Bronchial epithelial cell (primary cell): ENCODE measurements at regions not wholly inside any gene's neighbourhood (a gene's known extent, or its start where the extent isn't known, plus 50 kb on each side); places are given as distances from the start of the nearest gene placed in this dataset.

Experiments
- DNase-seq: peaks from one replicate; pipeline ENCODE4 v3.0.0-alpha.2; 2010; ENCODE audit warnings: low read depth
- FAIRE-seq: peaks from 2 replicates; lab custom pipeline; 2011; peaks lifted over from hg19 to GRCh38; lab: Jason Lieb, UNC
- H3K27me3 ChIP-seq: 2 replicates; pipeline ENCODE4 v1.5.1; 2011; ENCODE audit warnings: low read length; ENCODE audit not compliant: control insufficient read depth, insufficient read depth
- H3K36me3 ChIP-seq: 2 replicates; pipeline ENCODE4 v1.5.1; 2011; ENCODE audit warnings: low read length; ENCODE audit not compliant: control insufficient read depth, insufficient read depth
- H3K4me3 ChIP-seq: 2 replicates; pipeline ENCODE4 v1.5.1; 2011; ENCODE audit warnings: mild to moderate bottlenecking, low read depth, low read length, control low read depth
- TF ChIP-seq, protein P1 (sequence below): IDR thresholded peaks from 2 replicates; pipeline ENCODE4 v1.5.1; 2011; ENCODE audit warnings: mild to moderate bottlenecking, moderate library complexity, low read length, control low read depth, inconsistent platforms; ENCODE audit not compliant: insufficient read depth, severe bottlenecking

DNA sequence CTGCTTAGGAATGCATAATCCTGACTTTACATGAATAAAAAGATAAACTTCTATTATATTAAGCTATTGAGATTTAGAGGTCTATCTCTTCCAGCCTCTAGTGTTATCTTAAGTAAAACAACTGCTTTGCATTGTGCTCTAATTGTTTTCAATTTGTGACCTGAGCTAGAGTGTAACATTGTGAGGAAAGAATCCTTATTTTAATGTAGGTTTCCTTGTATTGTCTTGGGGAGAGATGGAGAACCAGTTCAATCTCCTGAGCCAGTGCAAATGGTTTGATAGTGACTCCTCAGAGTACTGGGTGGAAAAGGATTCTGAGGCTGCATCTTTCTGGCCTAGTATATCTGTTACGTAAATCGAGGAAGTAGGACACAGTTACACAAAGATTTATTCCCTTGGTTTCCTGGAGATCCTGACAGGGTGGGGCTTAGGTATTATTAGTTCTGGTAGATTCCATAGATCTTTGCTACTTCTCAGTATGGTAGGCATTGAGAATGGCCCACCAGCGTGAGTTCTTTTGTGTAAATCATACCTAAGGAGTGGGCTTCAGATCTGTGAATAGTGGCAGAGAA lies 683.5 kb upstream of the CCDC179 start:
- H3K36me3 ChIP-seq, result no peaks in the 10 kb centered on the region
- FAIRE-seq (no peak), DNase-seq (no peak)
- H3K27me3 ChIP-seq, result no peaks in the 10 kb centered on the region
- TF ChIP-seq, protein P1, sequence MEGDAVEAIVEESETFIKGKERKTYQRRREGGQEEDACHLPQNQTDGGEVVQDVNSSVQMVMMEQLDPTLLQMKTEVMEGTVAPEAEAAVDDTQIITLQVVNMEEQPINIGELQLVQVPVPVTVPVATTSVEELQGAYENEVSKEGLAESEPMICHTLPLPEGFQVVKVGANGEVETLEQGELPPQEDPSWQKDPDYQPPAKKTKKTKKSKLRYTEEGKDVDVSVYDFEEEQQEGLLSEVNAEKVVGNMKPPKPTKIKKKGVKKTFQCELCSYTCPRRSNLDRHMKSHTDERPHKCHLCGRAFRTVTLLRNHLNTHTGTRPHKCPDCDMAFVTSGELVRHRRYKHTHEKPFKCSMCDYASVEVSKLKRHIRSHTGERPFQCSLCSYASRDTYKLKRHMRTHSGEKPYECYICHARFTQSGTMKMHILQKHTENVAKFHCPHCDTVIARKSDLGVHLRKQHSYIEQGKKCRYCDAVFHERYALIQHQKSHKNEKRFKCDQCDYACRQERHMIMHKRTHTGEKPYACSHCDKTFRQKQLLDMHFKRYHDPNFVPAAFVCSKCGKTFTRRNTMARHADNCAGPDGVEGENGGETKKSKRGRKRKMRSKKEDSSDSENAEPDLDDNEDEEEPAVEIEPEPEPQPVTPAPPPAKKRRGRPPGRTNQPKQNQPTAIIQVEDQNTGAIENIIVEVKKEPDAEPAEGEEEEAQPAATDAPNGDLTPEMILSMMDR, result no peak
- H3K4me3 ChIP-seq, result no peak overlapping the region

DNA sequence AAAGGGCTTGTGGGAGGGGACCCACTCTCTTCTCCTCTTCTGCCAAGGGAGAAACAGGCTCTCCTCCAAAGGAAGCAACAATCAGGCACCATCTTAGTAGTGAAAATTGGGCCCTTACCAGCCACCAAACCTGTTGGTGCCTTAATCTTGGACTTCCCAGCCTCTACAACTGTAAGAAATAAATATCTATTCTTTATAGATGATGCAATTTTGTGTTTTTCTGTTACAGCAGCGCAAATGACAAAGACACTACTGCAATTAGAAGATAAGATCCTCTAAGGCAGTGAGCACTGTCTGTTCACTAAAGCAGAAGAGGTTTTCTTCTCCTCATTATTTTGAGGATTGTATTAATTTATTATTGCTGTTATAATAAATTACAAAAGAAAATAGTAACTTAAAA lies 691.4 kb upstream of the CCDC179 start:
- TF ChIP-seq, protein P1, result no peak
- Histone ChIP-seq H3K27me3 (no peaks in the 10 kb centered on the region), H3K4me3 (no peak overlapping the region), H3K36me3 (no peaks in the 10 kb centered on the region)
- FAIRE-seq (no peak), DNase-seq (no peak)

DNA sequence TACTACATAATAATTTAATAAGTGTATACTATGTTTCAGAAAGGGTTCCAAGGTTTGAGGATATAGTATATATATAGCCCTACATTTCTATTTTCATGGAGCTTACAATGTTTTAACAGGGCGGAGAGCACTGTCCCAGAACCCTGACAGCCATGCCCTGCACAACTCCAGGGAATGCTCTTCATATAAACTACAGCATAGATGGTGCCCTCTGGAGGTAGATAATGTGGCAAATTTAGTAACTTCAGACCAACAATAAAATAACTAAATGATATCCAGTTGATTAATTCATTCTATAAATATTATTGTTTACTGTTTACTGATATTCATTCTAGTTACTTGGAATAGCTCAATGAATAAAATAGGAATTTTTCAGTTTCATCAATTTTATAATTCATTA lies 693.7 kb upstream of the CCDC179 start:
- H3K27me3 ChIP-seq, result no peaks in the 10 kb centered on the region
- no peak for FAIRE-seq
- no peak overlapping the region for H3K4me3 ChIP-seq
- DNase-seq, result peak; percentile 29
- TF ChIP-seq, protein P1, result peak; percentile 9
- H3K36me3 ChIP-seq, result no peaks in the 10 kb centered on the region

DNA sequence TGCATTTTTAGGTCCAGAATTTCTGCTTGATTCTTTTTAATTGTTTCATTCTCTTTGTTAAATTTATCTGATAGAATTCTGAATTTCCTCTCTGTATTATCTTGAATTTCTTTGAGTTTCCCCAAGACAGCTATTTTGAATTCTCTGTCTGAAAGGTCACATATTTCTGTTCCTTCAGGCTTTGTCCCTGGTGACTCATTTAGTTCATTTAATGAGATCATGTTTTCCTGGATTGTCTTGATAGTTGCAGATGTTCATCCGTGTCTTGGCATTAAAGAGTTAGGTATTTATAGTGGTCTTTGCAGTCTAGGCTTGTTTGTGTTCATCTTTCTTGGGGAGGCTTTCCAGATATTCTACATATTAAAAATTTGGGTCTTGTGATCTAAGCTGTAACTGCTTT lies 694.8 kb upstream of the CCDC179 start:
- Histone ChIP-seq H3K36me3 (no peaks in the 10 kb centered on the region), H3K4me3 (no peak overlapping the region), H3K27me3 (no peaks in the 10 kb centered on the region)
- TF ChIP-seq, protein P1, result no peak
- no peak for FAIRE-seq
- peak; percentile 21 for DNase-seq

DNA sequence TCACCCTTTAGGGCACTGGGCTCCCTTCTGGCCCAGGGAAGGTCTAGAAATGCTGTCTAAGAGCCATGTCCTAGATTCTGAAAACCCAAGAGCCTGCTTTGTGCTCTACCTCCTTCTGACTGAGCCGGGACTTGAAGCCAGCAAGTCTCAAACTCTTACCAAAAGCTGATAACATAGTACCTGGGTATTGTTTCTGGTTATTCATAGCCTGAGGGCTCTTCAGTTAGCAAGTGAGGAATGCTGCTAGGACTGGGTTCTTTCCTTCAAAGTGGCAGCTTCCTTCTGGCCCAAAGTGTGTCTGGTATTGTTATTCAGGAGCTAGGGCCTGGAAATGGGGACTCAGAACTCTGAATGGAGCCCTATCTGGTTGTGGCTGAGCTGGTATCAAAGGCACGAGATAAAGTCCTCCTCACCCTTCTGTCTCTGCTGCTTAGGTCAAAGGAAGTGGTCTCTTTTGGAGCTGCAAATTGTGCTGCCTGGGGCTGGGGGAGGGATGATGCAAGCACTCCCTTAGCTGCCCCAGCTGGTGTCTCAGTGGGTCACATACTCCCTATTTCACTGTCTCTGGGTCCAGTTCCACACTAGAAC lies 696.0 kb upstream of the CCDC179 start:
- TF ChIP-seq, protein P1, result no peak
- peak; percentile 83 for FAIRE-seq

DNA sequence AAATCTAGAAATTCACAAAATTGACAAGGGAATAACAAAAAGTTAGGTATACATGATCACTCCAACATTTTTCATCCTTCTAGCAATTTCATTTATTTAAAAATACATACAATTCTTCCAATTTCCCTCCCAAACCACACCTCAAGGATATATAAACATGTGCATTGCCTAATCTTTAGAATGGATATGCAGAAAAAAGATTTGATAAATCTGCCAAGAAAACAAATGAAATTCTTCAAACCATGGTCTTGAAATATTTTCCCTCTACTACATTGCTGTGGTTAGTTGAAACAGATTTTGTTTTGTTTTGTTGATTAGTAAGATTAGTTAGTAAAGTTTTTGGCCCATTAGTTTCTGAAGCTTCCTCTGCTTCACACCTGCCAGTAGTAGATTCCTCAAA lies 703.3 kb upstream of the CCDC179 start:
- Histone ChIP-seq H3K27me3 (no peaks in the 10 kb centered on the region), H3K4me3 (no peak overlapping the region), H3K36me3 (no peaks in the 10 kb centered on the region)
- DNase-seq, result no peak
- no peak for FAIRE-seq
- TF ChIP-seq, protein P1, result no peak

More for the DNA sequence above, 696.0 kb upstream of the CCDC179 start:
- Histone ChIP-seq H3K27me3 (no peaks in the 10 kb centered on the region), H3K36me3 (no peaks in the 10 kb centered on the region), H3K4me3 (no peak overlapping the region)
- DNase-seq, result no peak
